Tibial nerve (tissue), 4 donors: ENCODE measurements at regions not wholly inside any gene's neighbourhood (a gene's known extent, or its start where the extent isn't known, plus 50 kb on each side); places are given as distances from the start of the nearest gene placed in this dataset.

Experiments used
- DNase-seq, 2 donors: peaks; one replicate each; pipeline ENCODE4 v3.0.0-alpha.2; 2019; ENCODE audit warnings: low spot score in 2 of 2
- H3K27ac ChIP-seq, 4 donors: fragments of 200-600 bp; sonication (generic) in 3 of 4; one replicate each; pipeline ENCODE4 v1.5.1; 2017 to 2019; ENCODE audit warnings: mild to moderate bottlenecking in 1 of 4
- H3K27me3 ChIP-seq, 2 donors: fragments of 200-600 bp; sonication (generic) in 1 of 2; one replicate each; pipeline versions ENCODE4 v1.5.1 to v1.6.0; 2017 to 2019
- H3K36me3 ChIP-seq, 3 donors: fragments of 200-600 bp; sonication (generic); one replicate each; pipeline ENCODE4 v1.5.1; 2018 to 2019
- H3K4me1 ChIP-seq, 4 donors: fragments of 200-600 bp; sonication (generic) in 3 of 4; one replicate each; pipeline ENCODE4 v1.5.1; 2017 to 2019
- H3K4me3 ChIP-seq, 4 donors: fragments of 200-600 bp; sonication (generic) in 3 of 4; one replicate each; pipeline ENCODE4 v1.5.1; 2017 to 2019; ENCODE audit warnings: mild to moderate bottlenecking in 1 of 4, moderate library complexity in 1 of 4
- H3K9me3 ChIP-seq, 4 donors: fragments of 200-600 bp; sonication (generic) in 3 of 4; one replicate each; pipeline ENCODE4 v1.5.1; 2017 to 2019
- CTCF ChIP-seq, 5 experiments: fragments of 200-600 bp in 3 of 5; fragments of 450-650 bp in 2 of 5; sonication (generic) in 3 of 5; IDR thresholded peaks; one replicate each; pipeline ENCODE4 v1.5.1; 2016 to 2019; ENCODE audit warnings: antibody characterized with exemption in 5 of 5, mild to moderate bottlenecking in 3 of 5, moderate library complexity in 2 of 5
- EP300 ChIP-seq, 2 donors: sonication (generic); formaldehyde crosslinking; IDR thresholded peaks; one replicate each; pipeline ENCODE4 v1.6.1; 2017; ENCODE audit warnings: antibody characterized with exemption in 2 of 2, mild to moderate bottlenecking in 1 of 2
- POLR2A ChIP-seq, 2 donors: fragments of 450-650 bp; IDR thresholded peaks; one replicate each; pipeline ENCODE4 v1.6.1; 2017; ENCODE audit warnings: antibody characterized with exemption in 2 of 2, mild to moderate bottlenecking in 2 of 2, moderate library complexity in 2 of 2
- WGBS, 2 donors: methylation state at CpG; one replicate each; pipeline ENCODE4 v1.1.5; 2018; 5-methylcytosine and 5-hydroxymethylcytosine counted together

DNA sequence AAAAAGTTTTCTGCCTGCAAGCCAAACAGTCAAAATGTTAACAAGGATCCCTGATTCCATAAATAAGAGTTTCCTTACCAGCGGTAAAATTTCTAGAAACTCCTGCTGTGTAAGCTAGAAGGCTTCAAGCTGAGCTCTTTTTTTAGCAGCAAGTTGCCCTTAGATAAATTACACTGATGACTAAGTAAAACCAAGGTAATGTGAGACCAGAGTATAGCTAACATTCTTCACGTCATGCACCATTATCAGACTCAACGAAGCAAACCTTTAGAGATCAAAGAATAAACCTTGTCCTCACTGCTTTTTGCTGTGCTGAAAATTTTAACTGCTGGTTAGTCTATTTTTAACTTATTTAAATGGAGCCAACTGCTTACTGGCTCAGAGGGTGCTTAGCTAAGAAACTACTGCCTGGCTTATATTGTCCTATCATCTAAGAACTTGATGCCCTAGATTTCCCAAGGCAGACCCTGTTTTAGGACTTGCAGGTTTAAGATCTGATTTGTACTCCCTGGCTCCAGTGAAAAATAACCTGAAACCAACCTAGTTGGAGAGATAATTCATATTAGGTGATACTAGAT is 900.7 kb downstream of the JRKL start:
- Histone ChIP-seq H3K27ac (no peak overlapping the region), H3K4me3 (no peak overlapping the region), H3K4me1 (no peaks in the 10 kb centered on the region), H3K9me3 (peaks cover 0 to 13% (median 0%) of the 10 kb centered on the region in 4 donors), H3K36me3 (no peaks in the 10 kb centered on the region), H3K27me3 (no peaks in the 10 kb centered on the region)
- no peak for DNase-seq
- 48 to 53% methylated on average over 3 of the region's 3 CpGs for WGBS, 2 donors
- TF ChIP-seq POLR2A (IDR thresholded peaks at IDR 0.05), result no peak
- TF ChIP-seq CTCF (IDR thresholded peaks at IDR 0.05), result no peak
- TF ChIP-seq EP300 (IDR thresholded peaks at IDR 0.05), result no peak

GRCh38 chr11:97296301-97296700 is 906.5 kb downstream of the JRKL start:
- peaks cover 0 to 5% (median 0%) of the 10 kb centered on the region in 4 donors for H3K9me3 ChIP-seq
- no peaks in the 10 kb centered on the region for H3K27me3 ChIP-seq
- H3K36me3 ChIP-seq, result no peaks in the 10 kb centered on the region
- TF ChIP-seq EP300 (IDR thresholded peaks at IDR 0.05) (no peak), CTCF (IDR thresholded peaks at IDR 0.05) (no peak), POLR2A (IDR thresholded peaks at IDR 0.05) (no peak)
- H3K4me1 ChIP-seq, result no peaks in the 10 kb centered on the region
- no peak overlapping the region for H3K4me3 ChIP-seq
- WGBS, 2 donors, result 93 to 94% methylated on average over 5 of the region's 5 CpGs
- DNase-seq, result no peak
- no peak overlapping the region for H3K27ac ChIP-seq

DNA sequence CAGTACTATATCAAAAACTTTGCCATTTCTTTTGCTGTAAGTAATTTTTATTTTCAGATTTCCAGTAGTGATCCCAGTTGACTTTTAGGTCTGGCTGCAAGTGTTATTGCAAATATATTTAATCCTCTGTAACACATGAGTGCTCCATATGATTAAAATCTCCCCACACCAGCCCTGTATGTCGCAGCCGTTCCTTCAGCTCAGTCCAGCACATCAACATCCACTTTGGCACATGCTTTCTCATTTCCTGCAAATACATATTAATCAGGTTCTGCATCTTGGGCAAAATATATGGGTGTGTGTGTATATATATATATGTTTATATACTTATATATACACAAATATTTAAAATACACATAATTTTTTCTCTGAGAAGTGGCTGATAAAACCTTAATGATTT is 919.5 kb downstream of the JRKL start:
- Histone ChIP-seq H3K36me3 (no peaks in the 10 kb centered on the region), H3K27me3 (no peaks in the 10 kb centered on the region), H3K4me1 (no peaks in the 10 kb centered on the region), H3K4me3 (no peak overlapping the region), H3K27ac (no peak overlapping the region), H3K9me3 (no peaks in the 10 kb centered on the region)
- no peak for TF ChIP-seq EP300 (IDR thresholded peaks at IDR 0.05)
- no peak for TF ChIP-seq POLR2A (IDR thresholded peaks at IDR 0.05)
- TF ChIP-seq CTCF (IDR thresholded peaks at IDR 0.05), result no peak
- DNase-seq, result no peak
- WGBS, 2 donors, result 75 to 80% methylated on average over 2 of the region's 2 CpGs

DNA sequence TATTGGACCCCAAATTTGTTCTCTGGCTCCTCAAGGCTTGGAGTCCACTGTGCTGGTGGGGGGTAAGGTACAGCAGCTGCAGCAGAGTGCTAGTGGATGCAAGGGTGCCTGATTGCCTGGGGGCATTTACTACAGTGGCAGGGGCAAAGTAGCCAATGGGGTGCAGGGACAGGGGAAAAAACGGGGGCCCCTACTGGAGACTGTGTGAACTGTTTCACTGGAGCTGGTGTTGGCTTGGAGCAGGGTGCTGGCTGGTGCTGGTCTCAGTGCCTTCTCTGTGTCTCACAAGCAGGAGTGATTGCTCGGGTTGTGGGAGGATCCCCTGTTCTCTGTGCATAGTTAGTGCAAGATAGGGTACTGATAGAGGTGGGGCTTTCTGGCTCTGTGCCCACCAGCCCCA is 935.9 kb downstream of the JRKL start:
- Histone ChIP-seq H3K27me3 (no peaks in the 10 kb centered on the region), H3K4me1 (no peaks in the 10 kb centered on the region), H3K4me3 (no peak overlapping the region), H3K36me3 (no peaks in the 10 kb centered on the region), H3K27ac (no peak overlapping the region), H3K9me3 (peaks cover 0 to 22% (median 0%) of the 10 kb centered on the region in 4 donors)
- no peak for DNase-seq
- TF ChIP-seq EP300 (IDR thresholded peaks at IDR 0.05) (no peak), POLR2A (IDR thresholded peaks at IDR 0.05) (no peak), CTCF (IDR thresholded peaks at IDR 0.05) (no peak)
- 60 to 63% methylated on average over 2 of the region's 2 CpGs for WGBS, 2 donors

GRCh38 chr11:97332271-97332670 is 942.5 kb downstream of the JRKL start:
- H3K4me1 ChIP-seq, result no peaks in the 10 kb centered on the region
- no peak overlapping the region for H3K4me3 ChIP-seq
- H3K27ac ChIP-seq, result no peak overlapping the region
- no peaks in the 10 kb centered on the region for H3K9me3 ChIP-seq
- 67 to 70% methylated on average over 2 of the region's 2 CpGs for WGBS, 2 donors
- DNase-seq, result no peak
- no peaks in the 10 kb centered on the region for H3K36me3 ChIP-seq
- no peaks in the 10 kb centered on the region for H3K27me3 ChIP-seq
- TF ChIP-seq EP300 (IDR thresholded peaks at IDR 0.05) (no peak), CTCF (IDR thresholded peaks at IDR 0.05) (no peak), POLR2A (IDR thresholded peaks at IDR 0.05) (no peak)
